IPS-18c (cell line): ENCODE measurements at regions not wholly inside any gene's neighbourhood (a gene's known extent, or its start where the extent isn't known, plus 50 kb on each side); places are given as distances from the start of the nearest gene placed in this dataset.
"Not testable (repeated sequence)": the region's sequence is repeated elsewhere in the genome, so short reads cannot be mapped to it uniquely, and the experiment has no call there.

ENCODE experiments used
- H3K4me3 ChIP-seq: 2 replicates; pipeline ENCODE4 v1.7.0; 2013; ENCODE audit warnings: low read depth, mild to moderate bottlenecking, low read length, moderate library complexity; ENCODE audit not compliant: insufficient read depth
- H3K9me3 ChIP-seq: one replicate; pipeline ENCODE4 v1.6.1; 2013; ENCODE audit warnings: mild to moderate bottlenecking, low read length, moderate library complexity; ENCODE audit not compliant: control insufficient read depth, insufficient read depth

DNA sequence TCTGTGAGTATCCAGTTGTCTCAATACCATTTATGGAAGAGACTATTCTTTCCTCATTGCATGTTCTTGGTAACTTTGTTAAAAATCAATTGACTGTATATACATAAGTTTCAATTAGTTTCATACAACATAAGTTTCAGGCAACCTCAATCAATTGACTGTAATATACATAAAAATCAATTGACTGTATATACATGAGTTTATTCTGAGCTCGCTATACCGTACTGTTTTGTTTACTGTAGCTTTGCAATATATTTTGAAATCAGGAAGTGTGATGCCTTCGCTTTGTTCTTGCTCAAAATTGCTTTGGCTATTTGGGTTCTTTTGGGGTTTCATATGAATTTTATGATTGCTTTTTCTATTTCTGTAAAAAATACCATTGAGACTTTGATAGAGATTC is 392.0 kb downstream of the BTG1 start:
- Histone ChIP-seq H3K9me3 (peaks cover 4% of the 10 kb centered on the region), H3K4me3 (no peak overlapping the region)

DNA sequence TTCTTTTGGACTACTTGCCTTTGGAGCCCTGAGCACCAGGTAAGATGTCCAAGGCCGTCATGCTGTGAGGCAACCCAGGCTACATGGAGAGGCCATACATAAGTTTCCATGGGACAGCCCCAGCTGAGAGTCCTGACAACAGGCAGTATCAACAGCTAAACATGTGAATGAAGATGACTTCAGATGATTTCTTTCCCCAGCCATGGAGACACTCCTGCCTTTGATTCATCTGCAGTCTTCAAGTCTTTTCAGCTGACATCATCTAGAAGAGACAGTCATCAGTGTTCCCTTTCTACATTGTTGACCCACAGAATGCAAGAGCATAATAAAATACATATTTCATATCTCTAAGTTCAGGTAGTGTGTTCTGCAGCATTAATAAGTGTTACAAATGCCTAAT is 398.7 kb downstream of the BTG1 start:
- Histone ChIP-seq H3K9me3 (no peaks in the 10 kb centered on the region), H3K4me3 (no peak overlapping the region)

DNA sequence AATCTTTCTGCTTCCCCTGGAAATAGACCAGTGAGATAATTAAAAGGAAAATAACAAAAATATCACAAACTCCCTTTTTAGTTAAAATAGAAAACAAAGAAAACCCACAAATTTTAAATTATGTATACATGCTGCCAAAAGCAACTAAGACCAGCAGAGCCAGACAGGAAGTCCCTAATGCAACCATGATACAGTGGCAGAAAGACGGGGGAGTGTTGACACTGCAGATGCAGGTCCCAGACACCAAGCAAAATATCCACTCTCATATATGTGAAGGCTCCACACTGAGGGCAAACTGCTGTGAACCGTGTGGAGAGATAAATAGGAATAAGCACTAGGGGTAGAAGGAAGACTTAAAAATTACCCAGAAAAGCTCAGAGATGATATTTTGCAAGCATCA is 401.0 kb downstream of the BTG1 start:
- Histone ChIP-seq H3K4me3 (no peak overlapping the region), H3K9me3 (no peaks in the 10 kb centered on the region)

DNA sequence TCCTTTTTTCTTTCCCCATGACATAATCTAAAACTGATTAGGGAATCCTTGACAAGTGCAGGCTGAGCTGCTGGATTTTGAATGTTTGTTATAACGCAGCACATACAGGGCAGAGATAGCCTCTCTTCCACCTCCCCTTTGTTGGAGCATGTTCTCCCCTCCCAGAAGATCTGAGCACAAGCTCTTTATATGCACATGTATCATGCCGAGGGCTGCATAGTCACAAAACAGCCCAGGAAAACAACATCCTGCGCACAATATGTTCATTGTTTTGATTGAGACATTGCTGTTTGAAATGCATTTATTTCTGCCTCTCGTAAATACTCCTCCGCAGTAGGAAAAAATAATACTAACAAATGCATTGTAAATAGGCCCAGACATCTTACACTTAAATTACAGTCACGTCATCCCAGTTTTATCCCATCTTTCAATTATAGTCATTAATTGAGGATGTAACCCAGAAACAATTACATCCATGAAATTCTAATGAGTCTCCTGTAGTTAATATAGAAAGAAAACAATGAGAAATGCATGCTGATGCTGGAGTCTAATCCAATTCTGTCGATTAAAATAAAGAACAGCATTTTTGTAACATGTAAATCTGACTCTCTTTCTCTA is 401.8 kb downstream of the BTG1 start:
- Histone ChIP-seq H3K4me3 (no peak overlapping the region), H3K9me3 (no peaks in the 10 kb centered on the region)

DNA sequence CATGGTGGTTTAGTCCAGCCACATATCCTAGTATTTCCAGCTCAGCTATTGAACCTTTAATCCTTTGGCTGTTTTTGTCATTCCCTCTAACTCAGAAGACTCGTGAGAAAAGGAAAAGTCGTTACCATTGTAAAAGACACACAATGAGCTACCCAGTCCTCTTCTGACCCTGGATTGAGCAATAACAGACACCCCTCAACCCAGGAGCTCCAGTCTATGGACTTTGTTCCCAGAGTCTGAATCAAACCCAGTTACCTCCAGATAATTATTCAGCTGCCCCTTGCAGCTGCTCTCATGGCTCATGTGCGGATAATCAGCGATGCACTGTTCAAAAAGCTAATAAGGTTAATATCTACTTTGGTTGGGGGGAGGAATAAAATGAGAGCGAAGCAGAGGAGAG is 402.4 kb downstream of the BTG1 start:
- Histone ChIP-seq H3K9me3 (no peaks in the 10 kb centered on the region), H3K4me3 (no peak overlapping the region)

DNA sequence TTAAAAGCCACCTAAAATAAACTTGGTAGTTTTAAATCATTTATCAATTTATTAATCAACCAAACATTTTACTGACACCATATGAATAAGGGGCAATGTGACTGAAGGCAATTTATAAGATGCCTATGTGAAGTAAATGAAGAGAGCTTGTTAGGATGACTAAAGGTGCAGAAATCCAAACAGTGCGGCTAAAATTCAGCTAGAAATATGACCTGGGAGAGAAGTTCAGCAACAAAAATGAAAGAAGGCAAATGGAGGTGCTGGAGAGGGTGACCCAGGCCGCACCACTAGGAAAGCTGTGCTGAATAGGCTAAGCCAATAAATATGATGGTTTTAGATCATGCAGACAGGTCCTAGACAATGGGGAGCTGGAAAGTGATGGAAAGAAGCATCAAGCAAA is 403.7 kb downstream of the BTG1 start:
- Histone ChIP-seq H3K9me3 (no peaks in the 10 kb centered on the region), H3K4me3 (no peak overlapping the region)

DNA sequence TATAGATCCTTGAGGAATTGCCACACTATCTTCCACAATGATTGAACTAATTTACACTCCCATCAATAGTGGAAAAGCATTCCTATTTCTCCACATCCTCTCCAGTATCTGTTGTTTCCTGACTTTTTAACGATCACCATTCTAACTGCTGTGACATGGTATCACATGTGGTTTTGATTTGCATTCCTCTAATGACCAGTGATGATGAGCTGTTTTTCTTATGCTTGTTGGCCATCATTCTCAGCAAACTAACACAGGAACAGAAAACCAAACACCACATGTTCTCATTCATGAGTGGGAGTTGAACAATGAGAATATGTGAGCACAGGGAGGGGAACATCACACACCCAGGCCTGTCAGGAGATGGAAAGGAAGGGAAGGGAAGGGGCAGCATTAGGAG is 411.8 kb downstream of the BTG1 start:
- not testable (repeated sequence) for H3K4me3 ChIP-seq, H3K9me3 ChIP-seq

DNA sequence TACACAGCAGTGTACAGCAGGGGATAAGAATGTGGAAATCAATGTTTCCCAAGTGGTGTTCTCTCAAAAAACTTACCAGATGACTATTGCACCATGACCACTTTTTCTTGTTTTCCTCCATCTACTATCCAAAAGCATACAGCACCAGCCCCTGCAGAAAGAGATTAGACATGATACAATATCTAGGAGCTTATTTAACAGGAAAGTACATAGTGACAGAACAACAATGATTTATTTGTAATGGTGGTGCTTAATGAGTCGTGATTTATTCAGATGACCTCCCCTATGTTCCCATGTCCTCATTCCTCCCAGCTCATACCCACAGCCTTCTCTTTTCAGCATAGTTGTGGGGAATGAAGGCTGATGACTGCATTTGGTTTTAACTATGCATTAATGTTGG is 413.6 kb downstream of the BTG1 start:
- H3K9me3 ChIP-seq, result no peaks in the 10 kb centered on the region
- H3K4me3 ChIP-seq, result no peak overlapping the region

DNA sequence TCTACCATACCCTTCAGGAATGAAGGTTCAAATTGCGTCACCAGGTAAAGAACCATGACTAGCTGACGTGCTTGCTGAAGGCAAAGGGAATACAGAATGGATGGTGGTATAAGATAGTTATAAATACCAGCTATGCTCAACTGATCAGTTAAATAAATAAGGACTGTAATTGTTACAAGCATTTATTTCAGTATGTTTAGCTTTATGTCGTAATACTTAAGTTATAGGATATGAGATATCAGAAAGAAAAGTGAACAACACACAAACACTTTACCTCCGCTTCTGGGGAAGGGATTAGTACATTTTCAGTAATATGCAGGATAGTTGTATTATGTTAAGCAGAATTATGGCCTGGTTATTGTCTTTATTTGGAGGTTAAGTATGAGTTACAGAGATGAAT is 416.1 kb downstream of the BTG1 start:
- H3K4me3 ChIP-seq, result no peak overlapping the region
- no peaks in the 10 kb centered on the region for H3K9me3 ChIP-seq

DNA sequence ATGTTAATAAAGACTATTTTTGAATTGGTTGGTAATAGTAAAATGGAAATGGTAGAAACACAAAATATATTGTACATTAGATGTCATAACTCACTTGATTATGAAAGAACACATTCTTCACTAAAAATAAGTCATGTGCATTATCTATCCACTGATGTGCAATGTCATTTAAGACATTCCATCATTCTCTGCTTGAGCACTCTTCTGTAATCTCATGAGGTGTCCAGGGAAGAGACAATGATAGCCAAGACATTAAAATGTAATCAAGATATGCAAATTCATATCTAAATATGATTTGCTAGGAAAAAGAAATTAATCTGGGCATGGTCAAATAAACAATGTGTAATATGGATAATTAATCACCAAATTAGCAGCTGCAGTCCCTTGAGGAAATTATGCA is 422.5 kb downstream of the BTG1 start:
- H3K4me3 ChIP-seq, result no peak overlapping the region
- H3K9me3 ChIP-seq, result no peaks in the 10 kb centered on the region

DNA sequence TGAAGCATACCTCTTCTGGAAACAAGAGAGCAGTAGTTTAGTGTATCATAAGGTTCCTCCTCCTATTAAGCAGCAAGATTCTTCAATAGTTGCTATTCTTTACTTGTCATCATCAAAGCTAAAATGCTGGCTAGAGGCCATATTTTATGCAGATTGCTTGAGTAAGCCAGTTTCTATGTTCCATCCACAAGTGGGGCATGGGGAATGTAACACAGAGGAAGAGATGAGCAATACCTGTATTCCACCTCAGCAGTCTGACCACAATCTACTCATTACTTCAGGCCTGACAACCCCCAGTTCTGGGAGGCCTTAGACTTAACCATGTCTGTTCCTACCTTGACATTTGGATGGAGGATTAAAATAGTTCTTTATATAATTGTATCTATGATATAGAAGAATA is 423.6 kb downstream of the BTG1 start:
- Histone ChIP-seq H3K4me3 (no peak overlapping the region), H3K9me3 (no peaks in the 10 kb centered on the region)

DNA sequence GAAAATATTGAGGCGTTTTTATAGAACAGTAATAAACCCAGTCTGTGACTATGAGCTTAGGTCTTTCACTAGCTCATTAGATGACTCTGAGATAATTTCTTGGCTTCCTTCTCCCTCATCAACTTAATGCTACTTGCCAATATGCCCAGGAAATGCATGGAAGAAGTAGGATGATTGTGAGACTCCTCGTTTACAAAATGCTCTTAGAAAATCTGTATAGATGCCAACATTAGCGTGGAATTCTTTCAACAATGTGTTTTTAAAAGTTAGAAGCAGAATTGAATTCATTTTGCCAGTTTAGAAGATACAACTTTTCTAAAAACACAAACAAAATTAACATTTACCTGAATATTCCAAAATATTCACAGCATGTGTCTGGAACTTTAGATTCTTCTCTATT is 424.6 kb downstream of the BTG1 start:
- H3K9me3 ChIP-seq, result no peaks in the 10 kb centered on the region

DNA sequence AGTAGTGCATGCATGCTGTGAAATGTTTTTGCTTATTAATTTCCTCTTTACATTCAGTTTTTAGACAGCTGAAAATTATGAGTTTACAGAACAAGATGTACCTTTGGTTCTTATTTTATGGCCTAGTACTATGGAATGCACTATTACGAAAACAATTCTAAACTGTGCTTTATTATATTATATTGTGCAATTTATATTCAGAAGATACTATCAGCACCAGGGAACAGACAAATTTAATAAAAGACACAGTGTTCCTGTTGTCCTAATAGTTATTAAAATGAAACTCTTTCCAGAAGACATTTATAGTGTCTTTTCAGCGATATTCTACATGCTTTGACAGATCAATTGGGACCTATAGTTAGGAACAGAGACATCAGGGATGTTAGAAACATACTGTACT is 427.3 kb downstream of the BTG1 start:
- Histone ChIP-seq H3K4me3 (no peak overlapping the region), H3K9me3 (no peaks in the 10 kb centered on the region)

More for the DNA sequence above, 424.6 kb downstream of the BTG1 start:
- H3K4me3 ChIP-seq, result no peak overlapping the region

DNA sequence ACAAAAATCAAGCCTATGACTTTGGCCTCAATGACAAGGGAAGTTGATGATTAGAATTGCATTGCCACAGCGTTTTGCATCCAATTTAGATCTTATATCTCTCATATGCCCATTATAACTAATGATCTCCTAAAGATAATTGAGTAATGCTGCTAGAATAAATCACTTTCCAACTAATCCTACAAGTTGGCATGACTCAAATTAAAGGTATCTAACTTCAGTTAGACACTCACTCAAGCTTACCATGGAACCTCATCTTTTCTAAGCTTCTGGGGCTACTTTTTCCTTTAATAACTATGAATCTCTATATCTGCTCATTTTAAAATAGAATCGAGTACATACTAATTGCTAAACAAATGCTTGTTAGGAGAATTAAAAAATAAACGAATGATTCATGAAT is 427.8 kb downstream of the BTG1 start:
- Histone ChIP-seq H3K4me3 (no peak overlapping the region), H3K9me3 (no peaks in the 10 kb centered on the region)

DNA sequence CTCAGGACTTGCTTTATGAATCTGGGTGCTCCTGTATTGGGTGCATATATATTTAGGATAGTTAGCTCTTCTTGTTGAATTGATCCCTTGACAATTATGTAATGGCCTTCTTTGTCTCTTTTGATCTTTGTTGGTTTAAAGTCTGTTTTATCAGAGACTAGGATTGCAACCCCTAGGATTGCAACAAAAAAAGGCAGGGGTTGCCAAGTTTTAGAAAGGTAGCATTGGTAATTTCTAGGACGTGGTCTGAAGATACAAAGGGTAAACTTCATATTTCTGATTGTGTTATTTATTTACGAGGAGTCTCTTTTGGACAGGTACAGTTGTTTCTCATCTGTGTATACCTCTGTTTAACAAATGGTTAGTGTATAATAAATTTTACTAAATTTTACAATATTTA is 433.7 kb downstream of the BTG1 start:
- not testable (repeated sequence) for H3K4me3 ChIP-seq, H3K9me3 ChIP-seq

DNA sequence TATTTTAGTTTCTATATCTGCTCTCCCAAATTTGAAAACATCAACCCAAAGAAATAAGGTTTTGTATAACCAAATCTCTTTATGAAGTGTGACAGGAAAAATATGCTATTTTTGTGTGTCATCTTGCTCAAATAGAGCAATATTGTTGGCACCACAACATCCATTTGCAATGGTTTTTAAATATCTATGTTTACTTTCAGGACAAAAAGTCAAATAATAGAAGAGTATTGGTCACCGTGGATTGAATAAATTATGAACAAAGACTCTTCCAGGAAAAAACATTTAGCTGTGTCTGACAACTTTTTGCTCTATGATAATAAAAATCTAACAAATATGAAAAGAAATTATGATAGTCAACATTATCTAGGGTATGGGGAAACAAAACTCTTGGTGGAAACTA is 439.2 kb downstream of the BTG1 start:
- no peak overlapping the region for H3K4me3 ChIP-seq
- no peaks in the 10 kb centered on the region for H3K9me3 ChIP-seq

DNA sequence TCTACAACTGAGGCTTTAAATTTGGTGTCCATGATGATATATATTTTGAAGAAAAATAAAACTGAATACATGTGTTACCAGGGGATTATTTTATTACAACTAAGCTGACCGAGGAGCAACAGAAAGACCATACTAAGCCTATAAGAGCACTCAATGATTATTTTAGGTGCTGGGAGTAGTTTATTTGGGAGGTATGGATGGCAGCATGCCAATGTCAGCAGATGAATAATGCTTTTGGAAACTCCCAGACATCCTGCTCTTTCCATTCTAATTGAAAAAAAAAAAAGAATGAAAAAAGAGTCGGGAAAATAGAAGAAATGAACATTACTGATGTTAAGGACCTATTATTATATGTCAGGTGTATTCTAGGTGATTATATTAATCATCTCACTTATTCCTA is 441.2 kb downstream of the BTG1 start:
- no peak overlapping the region for H3K4me3 ChIP-seq

DNA sequence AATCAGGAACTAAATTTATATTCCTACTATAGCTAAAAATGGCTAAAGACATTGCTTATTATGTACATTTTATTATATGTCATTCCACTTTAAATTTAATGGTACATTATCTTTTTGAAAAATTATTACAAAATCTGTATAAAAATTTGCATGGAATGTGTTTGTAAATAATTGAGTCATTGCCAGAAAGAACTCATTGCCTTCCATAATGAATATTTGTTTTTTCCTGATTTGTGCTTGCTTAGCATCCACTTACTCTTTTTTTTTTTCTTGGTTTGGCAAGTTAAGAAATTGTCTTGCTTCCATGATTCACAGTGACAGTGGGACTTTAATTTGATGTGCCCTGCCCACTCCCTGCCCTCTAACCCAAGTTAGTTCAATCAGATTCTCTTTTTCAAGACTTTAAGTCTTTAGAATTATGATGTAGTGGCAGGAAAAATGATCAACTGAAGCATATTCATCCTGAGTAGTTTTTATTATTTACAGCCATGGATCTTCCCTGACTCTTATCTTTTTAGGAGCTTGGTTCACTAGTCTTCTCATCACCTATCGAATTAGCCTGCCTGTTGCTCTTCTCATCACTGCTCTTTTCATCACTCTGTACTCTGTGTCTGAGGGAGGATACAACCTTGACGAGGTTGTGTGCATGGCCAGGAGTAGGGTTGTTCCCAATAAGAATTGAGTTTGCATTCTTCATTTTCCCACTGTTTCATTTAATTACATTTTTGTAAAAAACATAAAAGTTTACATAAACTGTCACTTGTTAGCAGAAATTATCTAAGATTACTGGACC is 442.0 kb downstream of the BTG1 start:
- Histone ChIP-seq H3K9me3 (no peaks in the 10 kb centered on the region), H3K4me3 (no peak overlapping the region)

More for the DNA sequence above, 441.2 kb downstream of the BTG1 start:
- H3K9me3 ChIP-seq, result no peaks in the 10 kb centered on the region
